Upper lobe of right lung (tissue), 1 donor: ENCODE measurements at regions not wholly inside any gene's neighbourhood (a gene's known extent, or its start where the extent isn't known, plus 50 kb on each side); places are given as distances from the start of the nearest gene placed in this dataset.

Experiments
- ATAC-seq: fragments of 200-7000 bp; cut with Tn5 transposase; one replicate; pipeline ENCODE4 v1.9.1; 2020; ENCODE audit warnings: mild to moderate bottlenecking, moderate library complexity
- DNase-seq: peaks from one replicate; pipeline ENCODE4 v3.0.0-alpha.2; 2020
- H3K27ac ChIP-seq: fragments of 200-600 bp; one replicate; pipeline ENCODE4 v1.8.0; 2022
- H3K27me3 ChIP-seq: fragments of 200-600 bp; one replicate; pipeline ENCODE4 v1.8.0; 2022; ENCODE audit warnings: mild to moderate bottlenecking
- H3K36me3 ChIP-seq: fragments of 200-600 bp; one replicate; pipeline ENCODE4 v1.8.0; 2022
- H3K4me1 ChIP-seq: fragments of 200-600 bp; one replicate; pipeline ENCODE4 v1.8.0; 2022
- H3K4me3 ChIP-seq: fragments of 200-600 bp; one replicate; pipeline ENCODE4 v1.8.0; 2022; ENCODE audit warnings: mild to moderate bottlenecking
- H3K9me3 ChIP-seq: fragments of 200-600 bp; one replicate; pipeline ENCODE4 v1.8.0; 2022
- intact Hi-C: fragments of 100-400 bp; cut with DNase I; formaldehyde crosslinking; loops from one replicate; pipeline ENCODE4 v1.11.0; 2022
- TF ChIP-seq, protein P1 (sequence below): fragments of 200-600 bp; IDR thresholded peaks from one replicate; pipeline ENCODE4 v1.8.0; 2022; ENCODE audit warnings: antibody characterized with exemption
- donor health status: DM: no; HTN: yes; CAD: no; lungs with severe emphysema.

- DNase-seq = no peak
- H3K9me3 ChIP-seq = no peaks in the 10 kb centered on the region
These were observed 128.0 kb upstream of the PROK2 start for GRCh38 chr3:71912839-71913495.

DNA sequence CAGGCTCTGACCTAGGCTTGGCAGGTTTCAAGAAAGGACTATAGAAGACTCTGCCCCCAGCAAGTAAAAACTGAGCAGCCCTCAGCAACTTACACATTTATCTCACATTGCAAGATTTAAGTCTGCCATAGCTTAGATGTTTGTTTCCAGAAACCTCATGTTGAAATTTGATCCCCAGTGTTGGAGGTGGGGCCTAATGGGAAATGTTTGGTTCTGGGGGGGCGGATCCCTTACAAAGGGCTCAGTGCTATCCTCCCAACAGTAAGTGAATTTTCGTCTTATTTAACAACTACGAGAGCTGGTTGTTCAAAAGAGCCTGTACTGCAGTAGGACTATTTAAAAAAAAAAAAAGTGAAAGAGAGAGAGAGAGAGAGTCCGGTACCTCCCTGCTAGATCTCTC, 125.2 kb upstream of the PROK2 start:
- TF ChIP-seq, protein P1, sequence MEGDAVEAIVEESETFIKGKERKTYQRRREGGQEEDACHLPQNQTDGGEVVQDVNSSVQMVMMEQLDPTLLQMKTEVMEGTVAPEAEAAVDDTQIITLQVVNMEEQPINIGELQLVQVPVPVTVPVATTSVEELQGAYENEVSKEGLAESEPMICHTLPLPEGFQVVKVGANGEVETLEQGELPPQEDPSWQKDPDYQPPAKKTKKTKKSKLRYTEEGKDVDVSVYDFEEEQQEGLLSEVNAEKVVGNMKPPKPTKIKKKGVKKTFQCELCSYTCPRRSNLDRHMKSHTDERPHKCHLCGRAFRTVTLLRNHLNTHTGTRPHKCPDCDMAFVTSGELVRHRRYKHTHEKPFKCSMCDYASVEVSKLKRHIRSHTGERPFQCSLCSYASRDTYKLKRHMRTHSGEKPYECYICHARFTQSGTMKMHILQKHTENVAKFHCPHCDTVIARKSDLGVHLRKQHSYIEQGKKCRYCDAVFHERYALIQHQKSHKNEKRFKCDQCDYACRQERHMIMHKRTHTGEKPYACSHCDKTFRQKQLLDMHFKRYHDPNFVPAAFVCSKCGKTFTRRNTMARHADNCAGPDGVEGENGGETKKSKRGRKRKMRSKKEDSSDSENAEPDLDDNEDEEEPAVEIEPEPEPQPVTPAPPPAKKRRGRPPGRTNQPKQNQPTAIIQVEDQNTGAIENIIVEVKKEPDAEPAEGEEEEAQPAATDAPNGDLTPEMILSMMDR = no peak
- intact Hi-C loops = no loop called here
- no peaks in the 10 kb centered on the region for H3K9me3 ChIP-seq
- H3K36me3 ChIP-seq = no peaks in the 10 kb centered on the region
- H3K4me3 ChIP-seq = no peak overlapping the region
- DNase-seq (no peak), ATAC-seq (no peak)
- peaks cover 12% of the 10 kb centered on the region for H3K27me3 ChIP-seq
- H3K4me1 ChIP-seq = no peaks in the 10 kb centered on the region
- H3K27ac ChIP-seq = no peak overlapping the region

More at GRCh38 chr3:71912839-71913495, 128.0 kb upstream of the PROK2 start:
- no peak for ATAC-seq
- Histone ChIP-seq H3K27me3 (peaks cover 12% of the 10 kb centered on the region), H3K4me1 (no peaks in the 10 kb centered on the region), H3K36me3 (no peaks in the 10 kb centered on the region), H3K4me3 (no peak overlapping the region), H3K27ac (no peak overlapping the region)
- intact Hi-C loops = no loop called here
- TF ChIP-seq, protein P1 = no peak

DNA sequence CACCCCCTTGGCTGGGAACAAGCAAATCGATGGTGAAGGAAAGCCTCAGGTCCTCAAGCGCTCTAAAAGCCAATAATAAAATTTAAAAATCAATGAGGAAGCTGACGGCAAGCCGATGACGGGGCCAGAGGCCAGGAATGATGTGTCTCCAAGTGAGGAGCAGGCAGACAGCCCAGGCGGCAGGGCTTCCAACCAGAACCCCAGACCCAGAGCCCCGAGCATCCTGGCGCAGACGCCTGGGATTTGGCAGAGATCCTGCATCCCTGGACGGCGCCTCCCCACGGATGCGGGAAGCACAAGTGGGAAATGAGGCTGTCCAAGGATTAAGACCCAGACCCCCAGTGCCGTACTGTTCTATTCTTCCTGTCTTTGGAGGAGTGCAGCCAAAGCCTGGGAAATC, 123.0 kb upstream of the PROK2 start:
- peaks cover 12% of the 10 kb centered on the region for H3K27me3 ChIP-seq
- H3K9me3 ChIP-seq = no peaks in the 10 kb centered on the region
- no peaks in the 10 kb centered on the region for H3K4me1 ChIP-seq
- no peak for ATAC-seq
- DNase-seq = no peak
- H3K4me3 ChIP-seq = no peak overlapping the region
- H3K27ac ChIP-seq = no peak overlapping the region
- intact Hi-C loops = no loop called here
- TF ChIP-seq, protein P1 = no peak
- H3K36me3 ChIP-seq = no peaks in the 10 kb centered on the region

DNA sequence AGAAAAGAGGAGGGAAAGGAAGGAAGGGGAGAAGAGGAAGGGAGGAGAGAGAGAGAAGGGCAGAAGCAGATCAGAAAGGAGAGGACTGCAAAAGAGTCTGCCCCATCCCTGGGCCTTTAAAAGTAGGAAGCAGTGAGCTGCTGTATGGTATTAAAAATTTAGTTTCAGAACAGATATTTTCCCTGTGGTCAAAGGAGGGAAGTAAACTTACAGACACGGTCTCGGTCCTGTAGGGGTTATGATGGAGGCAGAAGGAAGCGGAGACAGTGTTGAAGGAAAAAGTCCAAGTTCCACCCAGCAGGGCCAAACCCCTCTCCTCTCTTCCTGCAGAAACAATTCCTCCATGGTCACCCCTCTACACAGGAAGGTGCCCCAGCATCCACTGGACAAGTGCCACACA, 122.0 kb upstream of the PROK2 start:
- TF ChIP-seq, protein P1 = no peak
- Histone ChIP-seq H3K4me1 (no peaks in the 10 kb centered on the region), H3K27me3 (peaks cover 12% of the 10 kb centered on the region), H3K9me3 (no peaks in the 10 kb centered on the region), H3K4me3 (no peak overlapping the region), H3K27ac (no peak overlapping the region), H3K36me3 (no peaks in the 10 kb centered on the region)
- intact Hi-C loops = no loop called here
- DNase-seq (no peak), ATAC-seq (peak; percentile 30)

DNA sequence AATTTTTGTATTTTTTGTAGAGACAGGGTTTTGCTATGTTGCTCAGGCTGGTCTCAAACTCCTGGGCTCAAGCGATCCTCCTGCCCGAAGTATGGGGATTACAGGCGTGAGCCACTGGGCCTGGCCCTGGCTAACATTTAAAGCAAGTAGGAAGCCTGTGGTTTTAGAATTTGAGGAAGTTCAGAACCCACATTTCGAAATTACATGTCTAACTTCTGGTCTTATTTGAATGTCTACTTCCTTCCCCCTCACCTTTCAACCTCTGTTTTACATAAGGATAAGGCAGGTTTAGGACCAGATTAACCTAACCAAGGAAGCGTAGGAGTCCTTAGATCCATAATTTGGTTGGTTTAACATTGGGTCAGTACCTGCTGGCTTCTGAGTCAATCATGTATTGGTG, 120.5 kb upstream of the PROK2 start:
- Histone ChIP-seq H3K9me3 (no peaks in the 10 kb centered on the region), H3K27me3 (peaks cover 20% of the 10 kb centered on the region), H3K36me3 (no peaks in the 10 kb centered on the region), H3K27ac (no peak overlapping the region), H3K4me1 (no peaks in the 10 kb centered on the region), H3K4me3 (no peak overlapping the region)
- TF ChIP-seq, protein P1 = no peak
- intact Hi-C loops = no loop called here
- ATAC-seq = peak; percentile 80
- no peak for DNase-seq

GRCh38 chr3:71903936-71904335, 119.0 kb upstream of the PROK2 start:
- no peak overlapping the region for H3K27ac ChIP-seq
- peaks cover 15% of the 10 kb centered on the region for H3K27me3 ChIP-seq
- no peak for DNase-seq
- H3K9me3 ChIP-seq = no peaks in the 10 kb centered on the region
- no peak overlapping the region for H3K4me3 ChIP-seq
- intact Hi-C loops = no loop called here
- H3K36me3 ChIP-seq = no peaks in the 10 kb centered on the region
- H3K4me1 ChIP-seq = no peaks in the 10 kb centered on the region
- TF ChIP-seq, protein P1 = no peak
- no peak for ATAC-seq
